Mesenchymal stem cell (in vitro differentiated cells and primary cell): ENCODE measurements at regions not wholly inside any gene's neighbourhood (a gene's known extent, or its start where the extent isn't known, plus 50 kb on each side); places are given as distances from the start of the nearest gene placed in this dataset.

ENCODE experiments used
- DNase-seq: peaks from one replicate; pipeline ENCODE4 v3.0.0-alpha.2; 2013
- H2AFZ ChIP-seq: one replicate; pipeline ENCODE4 v1.6.1; 2013; ENCODE audit warnings: low read depth, mild to moderate bottlenecking, control low read depth, inconsistent platforms, low read length, moderate library complexity
- H2AK5ac ChIP-seq: 2 replicates; pipeline ENCODE4 v1.6.1; 2013; ENCODE audit warnings: low read length, moderate library complexity, mild to moderate bottlenecking, inconsistent platforms; ENCODE audit not compliant: severe bottlenecking
- H2BK120ac ChIP-seq: one replicate; pipeline ENCODE4 v1.6.1; 2013; ENCODE audit warnings: low read depth, mild to moderate bottlenecking, inconsistent platforms, low read length, moderate library complexity
- H2BK12ac ChIP-seq, 2 experiments: one replicate each; pipeline ENCODE4 v1.6.1; 2013; ENCODE audit warnings: inconsistent platforms in 2 of 2, low read length in 2 of 2, mild to moderate bottlenecking in 2 of 2, moderate library complexity in 2 of 2, control low read depth in 1 of 2
- H2BK15ac ChIP-seq: one replicate; pipeline ENCODE4 v1.6.1; 2013; ENCODE audit warnings: mild to moderate bottlenecking, low read depth, inconsistent platforms; ENCODE audit not compliant: poor library complexity, severe bottlenecking
- H2BK5ac ChIP-seq: 2 replicates; pipeline ENCODE4 v1.6.1; 2013; ENCODE audit warnings: low read depth, mild to moderate bottlenecking, low read length, control low read depth, inconsistent platforms; ENCODE audit not compliant: poor library complexity, severe bottlenecking
- H3K14ac ChIP-seq, 2 experiments: one replicate each; pipeline ENCODE4 v1.6.1; 2013; ENCODE audit warnings: inconsistent platforms in 2 of 2, low read length in 2 of 2, control low read depth in 1 of 2, mild to moderate bottlenecking in 1 of 2, moderate library complexity in 1 of 2
- H3K18ac ChIP-seq, 2 experiments: one replicate each; pipeline ENCODE4 v1.6.1; 2013; ENCODE audit warnings: inconsistent platforms in 2 of 2, low read length in 2 of 2, control low read depth in 1 of 2, low read depth in 1 of 2, mild to moderate bottlenecking in 1 of 2
- H3K23ac ChIP-seq, 2 experiments: one replicate each; pipeline ENCODE4 v1.6.1; 2013; ENCODE audit warnings: inconsistent platforms in 2 of 2, low read length in 2 of 2, mild to moderate bottlenecking in 2 of 2, moderate library complexity in 2 of 2, control low read depth in 1 of 2
- H3K27ac ChIP-seq: 2 replicates; pipeline ENCODE4 v1.5.1; 2013; ENCODE audit warnings: mild to moderate bottlenecking, moderate library complexity, low read length, control low read depth, inconsistent platforms; ENCODE audit not compliant: poor library complexity, severe bottlenecking
- H3K27me3 ChIP-seq, 2 experiments: 2 replicates each; pipeline versions ENCODE4 v1.6.1 to v1.7.0; 2013; ENCODE audit warnings: low read length in 2 of 2, mild to moderate bottlenecking in 2 of 2, moderate library complexity in 2 of 2, control low read depth in 1 of 2, inconsistent platforms in 1 of 2; ENCODE audit not compliant: control insufficient read depth in 1 of 2, insufficient read depth in 1 of 2
- H3K36me3 ChIP-seq, 2 experiments: 2 replicates each; pipeline versions ENCODE4 v1.6.1 to v1.7.0; 2013; ENCODE audit warnings: low read length in 2 of 2, control low read depth in 1 of 2, inconsistent platforms in 1 of 2, low read depth in 1 of 2, mild to moderate bottlenecking in 1 of 2; ENCODE audit not compliant: insufficient read depth in 2 of 2, control insufficient read depth in 1 of 2
- H3K4ac ChIP-seq, 2 experiments: one replicate each; pipeline ENCODE4 v1.6.1; 2013; ENCODE audit warnings: inconsistent platforms in 2 of 2, low read length in 2 of 2, mild to moderate bottlenecking in 2 of 2, moderate library complexity in 2 of 2, control low read depth in 1 of 2, low read depth in 1 of 2
- H3K4me1 ChIP-seq: 2 replicates; pipeline ENCODE4 v1.6.1; 2013; ENCODE audit warnings: low read depth, low read length, control low read depth; ENCODE audit not compliant: control insufficient read depth, insufficient read depth
- H3K4me2 ChIP-seq: 2 replicates; pipeline ENCODE4 v1.6.1; 2013; ENCODE audit warnings: low read length, mild to moderate bottlenecking, inconsistent platforms; ENCODE audit not compliant: poor library complexity, severe bottlenecking
- H3K4me3 ChIP-seq, 2 experiments: 2 replicates each; pipeline versions ENCODE4 v1.5.1 to v1.7.0; 2013; ENCODE audit warnings: low read length in 2 of 2, mild to moderate bottlenecking in 2 of 2, control low read depth in 1 of 2, low read depth in 1 of 2; ENCODE audit not compliant: insufficient read depth in 1 of 2
- H3K79me1 ChIP-seq: replicated peaks from 2 replicates; pipeline ENCODE4 v1.6.1; 2013; ENCODE audit warnings: mild to moderate bottlenecking, control low read depth, low read length, inconsistent platforms; ENCODE audit not compliant: poor library complexity, severe bottlenecking
- H3K9ac ChIP-seq: 2 replicates; pipeline ENCODE4 v1.7.0; 2013; ENCODE audit warnings: mild to moderate bottlenecking, low read length, moderate library complexity
- H3K9me3 ChIP-seq: 2 replicates; pipeline ENCODE4 v1.7.0; 2013; ENCODE audit warnings: mild to moderate bottlenecking, low read length; ENCODE audit not compliant: control insufficient read depth
- H4K8ac ChIP-seq: one replicate; pipeline ENCODE4 v1.6.1; 2013; ENCODE audit warnings: inconsistent platforms, mild to moderate bottlenecking, low read length, moderate library complexity
- H4K91ac ChIP-seq: one replicate; pipeline ENCODE4 v1.6.1; 2013; ENCODE audit warnings: mild to moderate bottlenecking, low read length, inconsistent platforms
- WGBS: methylation state at CpG from one replicate; pipeline ENCODE4 v1.1.7; 2013; ENCODE audit warnings: mixed read lengths; 5-methylcytosine and 5-hydroxymethylcytosine counted together

DNA sequence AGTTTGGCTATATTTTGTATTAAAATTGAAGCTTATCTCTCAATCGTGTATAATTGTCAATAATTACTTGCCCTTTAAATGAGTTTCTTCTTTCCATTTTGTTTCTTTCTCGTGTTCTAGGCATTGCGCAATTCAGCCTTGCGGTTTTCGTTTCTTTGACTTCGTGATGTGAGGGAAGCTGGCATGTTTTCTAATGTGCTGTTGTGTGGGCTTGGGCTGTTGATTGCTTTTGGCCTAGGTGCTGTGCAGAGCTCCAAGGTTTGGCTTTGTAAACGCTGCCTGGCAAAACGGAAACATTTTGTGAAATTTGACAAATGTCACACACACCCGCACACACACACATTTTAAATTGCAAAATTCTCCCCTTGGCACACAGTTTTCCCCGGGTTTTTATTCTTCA, 242.6 kb upstream of the TCF4 start:
- Histone ChIP-seq H2BK5ac (no peak overlapping the region), H3K18ac (no peak overlapping the region), H3K23ac (no peak overlapping the region), H3K79me1 (no peaks in the 10 kb centered on the region), H3K27me3 (no peaks in the 10 kb centered on the region), H3K4me1 (peaks cover 2% of the 10 kb centered on the region), H3K36me3 (no peaks in the 10 kb centered on the region), H3K27ac (no peak overlapping the region), H3K9me3 (no peaks in the 10 kb centered on the region), H2BK12ac (no peak overlapping the region), H2AK5ac (no peak overlapping the region), H2BK15ac (no peak overlapping the region), H3K4me3 (no peak overlapping the region), H3K14ac (no peak overlapping the region), H3K9ac (no peak overlapping the region), H2BK120ac (no peak overlapping the region), H4K91ac (no peak overlapping the region), H3K4me2 (no peak overlapping the region), H4K8ac (no peak overlapping the region), H3K4ac (no peak overlapping the region), H2AFZ (no peak overlapping the region)
- 98% methylated on average over 8 of the region's 10 CpGs for WGBS
- no peak for DNase-seq

GRCh38 chr18:55821219-55821618, 233.2 kb upstream of the TCF4 start:
- Histone ChIP-seq H3K9ac (peak overlapping the region; percentile 10), H2BK5ac (no peak overlapping the region), H3K4me2 (no peak overlapping the region), H2BK12ac (no peak overlapping the region), H3K23ac (no peak overlapping the region), H2BK15ac (no peak overlapping the region), H3K18ac (no peak overlapping the region), H3K14ac (no peak overlapping the region), H3K4ac (no peak overlapping the region), H4K8ac (no peak overlapping the region), H2AFZ (no peak overlapping the region), H3K9me3 (no peaks in the 10 kb centered on the region), H3K4me1 (no peaks in the 10 kb centered on the region), H3K79me1 (no peaks in the 10 kb centered on the region), H3K36me3 (no peaks in the 10 kb centered on the region), H3K27me3 (no peaks in the 10 kb centered on the region), H2AK5ac (no peak overlapping the region), H3K27ac (no peak overlapping the region), H2BK120ac (no peak overlapping the region), H3K4me3 (peak overlapping the region in 1 of 2 experiments; percentile 11), H4K91ac (no peak overlapping the region)
- WGBS = 76% methylated on average over 2 of the region's 2 CpGs
- peak; percentile 38 for DNase-seq

DNA sequence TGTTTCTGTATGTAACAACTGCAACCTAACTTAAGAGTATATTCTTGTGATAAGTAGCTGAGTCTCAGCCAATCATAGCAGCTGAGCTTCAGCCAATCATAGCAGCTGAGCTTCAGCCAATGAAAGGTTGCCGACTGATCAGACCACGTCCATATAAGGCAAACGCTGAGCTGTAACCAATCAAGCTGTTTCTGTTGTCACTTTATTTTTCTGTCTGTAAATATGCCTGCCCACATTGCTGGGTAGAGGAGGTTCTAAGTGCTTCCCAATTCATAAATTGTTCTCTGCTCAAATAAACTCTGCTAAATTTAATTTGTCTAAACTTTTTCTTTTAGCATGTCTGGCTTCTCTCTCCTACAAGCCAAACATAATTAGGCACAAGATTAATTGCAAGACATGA, 231.5 kb upstream of the TCF4 start:
- Histone ChIP-seq H2BK15ac (no peak overlapping the region), H3K36me3 (no peaks in the 10 kb centered on the region), H3K27me3 (no peaks in the 10 kb centered on the region), H3K79me1 (no peaks in the 10 kb centered on the region), H3K9me3 (no peaks in the 10 kb centered on the region), H3K23ac (no peak overlapping the region), H2AFZ (no peak overlapping the region), H3K4me3 (no peak overlapping the region), H2BK120ac (no peak overlapping the region), H2AK5ac (no peak overlapping the region), H3K4me2 (no peak overlapping the region), H2BK12ac (no peak overlapping the region), H4K8ac (no peak overlapping the region), H3K4ac (no peak overlapping the region), H3K4me1 (no peaks in the 10 kb centered on the region), H3K18ac (no peak overlapping the region), H3K27ac (no peak overlapping the region), H4K91ac (no peak overlapping the region), H2BK5ac (no peak overlapping the region), H3K9ac (no peak overlapping the region), H3K14ac (no peak overlapping the region)
- WGBS = 100% methylated on average over 3 of the region's 3 CpGs
- DNase-seq = no peak

- Histone ChIP-seq H2BK5ac (no peak overlapping the region), H3K23ac (no peak overlapping the region), H3K4ac (no peak overlapping the region), H4K91ac (no peak overlapping the region), H2BK120ac (no peak overlapping the region), H3K9me3 (no peaks in the 10 kb centered on the region), H2AFZ (no peak overlapping the region), H3K27ac (no peak overlapping the region), H3K4me1 (no peaks in the 10 kb centered on the region), H2BK12ac (no peak overlapping the region), H3K14ac (no peak overlapping the region), H4K8ac (no peak overlapping the region), H3K79me1 (no peaks in the 10 kb centered on the region), H3K18ac (no peak overlapping the region), H3K36me3 (no peaks in the 10 kb centered on the region), H3K9ac (no peak overlapping the region), H3K4me2 (no peak overlapping the region), H3K27me3 (no peaks in the 10 kb centered on the region), H2BK15ac (no peak overlapping the region), H2AK5ac (no peak overlapping the region), H3K4me3 (no peak overlapping the region)
- WGBS = 100% methylated on average over 1 of the region's 1 CpG
- no peak for DNase-seq
These were observed 230.3 kb upstream of the TCF4 start for GRCh38 chr18:55818284-55818683.
